ENCODE measurements at regions not wholly inside any gene's neighbourhood (a gene's known extent, or its start where the extent isn't known, plus 50 kb on each side); places are given as distances from the start of the nearest gene placed in this dataset.

DNA sequence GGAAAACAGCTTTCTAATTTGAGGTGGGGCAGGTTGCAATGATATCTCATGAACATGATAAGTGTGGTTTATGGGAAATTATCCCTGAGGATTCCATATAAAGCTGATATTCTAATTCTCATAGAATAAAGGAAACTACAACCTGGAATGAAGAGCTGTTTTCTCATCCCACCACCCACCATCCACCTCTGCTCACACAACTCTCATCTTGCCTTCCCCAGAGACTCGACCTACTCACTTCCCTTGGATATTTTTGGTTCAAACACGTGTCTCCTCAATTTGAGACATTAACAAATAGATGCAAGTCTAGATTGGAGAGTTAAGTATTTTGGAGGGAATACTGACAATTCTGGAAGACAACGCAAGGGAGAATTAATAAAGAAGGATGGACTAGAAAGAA lies 490.9 kb downstream of the TMEM182 start:
- TF ChIP-seq CEBPB (IDR thresholded peaks at IDR 0.05) (no peak), TAF1 (IDR thresholded peaks at IDR 0.05; ENCODE audit: low read depth) (no peak), YY1 (IDR thresholded peaks at IDR 0.05; ENCODE audit: low read depth) (no peak), NFIC (IDR thresholded peaks at IDR 0.05) (no peak)
- TF ChIP-seq, protein P1, sequence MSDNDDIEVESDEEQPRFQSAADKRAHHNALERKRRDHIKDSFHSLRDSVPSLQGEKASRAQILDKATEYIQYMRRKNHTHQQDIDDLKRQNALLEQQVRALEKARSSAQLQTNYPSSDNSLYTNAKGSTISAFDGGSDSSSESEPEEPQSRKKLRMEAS (IDR thresholded peaks at IDR 0.05), result no peak
- TF ChIP-seq, protein P2, sequence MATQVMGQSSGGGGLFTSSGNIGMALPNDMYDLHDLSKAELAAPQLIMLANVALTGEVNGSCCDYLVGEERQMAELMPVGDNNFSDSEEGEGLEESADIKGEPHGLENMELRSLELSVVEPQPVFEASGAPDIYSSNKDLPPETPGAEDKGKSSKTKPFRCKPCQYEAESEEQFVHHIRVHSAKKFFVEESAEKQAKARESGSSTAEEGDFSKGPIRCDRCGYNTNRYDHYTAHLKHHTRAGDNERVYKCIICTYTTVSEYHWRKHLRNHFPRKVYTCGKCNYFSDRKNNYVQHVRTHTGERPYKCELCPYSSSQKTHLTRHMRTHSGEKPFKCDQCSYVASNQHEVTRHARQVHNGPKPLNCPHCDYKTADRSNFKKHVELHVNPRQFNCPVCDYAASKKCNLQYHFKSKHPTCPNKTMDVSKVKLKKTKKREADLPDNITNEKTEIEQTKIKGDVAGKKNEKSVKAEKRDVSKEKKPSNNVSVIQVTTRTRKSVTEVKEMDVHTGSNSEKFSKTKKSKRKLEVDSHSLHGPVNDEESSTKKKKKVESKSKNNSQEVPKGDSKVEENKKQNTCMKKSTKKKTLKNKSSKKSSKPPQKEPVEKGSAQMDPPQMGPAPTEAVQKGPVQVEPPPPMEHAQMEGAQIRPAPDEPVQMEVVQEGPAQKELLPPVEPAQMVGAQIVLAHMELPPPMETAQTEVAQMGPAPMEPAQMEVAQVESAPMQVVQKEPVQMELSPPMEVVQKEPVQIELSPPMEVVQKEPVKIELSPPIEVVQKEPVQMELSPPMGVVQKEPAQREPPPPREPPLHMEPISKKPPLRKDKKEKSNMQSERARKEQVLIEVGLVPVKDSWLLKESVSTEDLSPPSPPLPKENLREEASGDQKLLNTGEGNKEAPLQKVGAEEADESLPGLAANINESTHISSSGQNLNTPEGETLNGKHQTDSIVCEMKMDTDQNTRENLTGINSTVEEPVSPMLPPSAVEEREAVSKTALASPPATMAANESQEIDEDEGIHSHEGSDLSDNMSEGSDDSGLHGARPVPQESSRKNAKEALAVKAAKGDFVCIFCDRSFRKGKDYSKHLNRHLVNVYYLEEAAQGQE (IDR thresholded peaks at IDR 0.05; ENCODE audit: low read depth), result no peak

Measured in Ishikawa (cell line).